Effector memory CD8-positive, alpha-beta T cell (primary cell): ENCODE measurements at regions not wholly inside any gene's neighbourhood (a gene's known extent, or its start where the extent isn't known, plus 50 kb on each side); places are given as distances from the start of the nearest gene placed in this dataset.
"Not testable (repeated sequence)": the region's sequence is repeated elsewhere in the genome, so short reads cannot be mapped to it uniquely, and the experiment has no call there.

Experiments used
- ATAC-seq: fragments of 150-1000 bp; cut with Tn5 transposase; replicated peaks from 2 replicates; pipeline ENCODE4 v1.10.0; 2021; ENCODE audit warnings: mild to moderate bottlenecking, moderate library complexity
- DNase-seq, 3 experiments: peaks; one replicate each; pipeline ENCODE4 v3.0.0; 2021
- H3K27ac Mint-ChIP-seq, 2 donors: one replicate each; pipeline ENCODE4 v1.8.0; 2022; ENCODE audit warnings: mild to moderate bottlenecking in 2 of 2, mixed read lengths in 2 of 2, moderate library complexity in 2 of 2
- H3K27me3 Mint-ChIP-seq, 2 donors: one replicate each; pipeline ENCODE4 v1.8.0; 2022; ENCODE audit warnings: mixed read lengths in 2 of 2
- H3K36me3 Mint-ChIP-seq: one replicate; pipeline ENCODE4 v1.8.0; 2022; ENCODE audit warnings: mild to moderate bottlenecking, moderate library complexity, mixed read lengths; ENCODE audit not compliant: insufficient read depth
- H3K4me1 Mint-ChIP-seq, 2 donors: one replicate each; pipeline ENCODE4 v1.8.0; 2022; ENCODE audit warnings: low read depth in 2 of 2, mixed read lengths in 2 of 2
- H3K4me3 Mint-ChIP-seq, 2 donors: one replicate each; pipeline ENCODE4 v1.8.0; 2022; ENCODE audit warnings: mild to moderate bottlenecking in 2 of 2, mixed read lengths in 2 of 2, moderate library complexity in 2 of 2
- H3K9me3 Mint-ChIP-seq, 2 donors: one replicate each; pipeline ENCODE4 v1.8.0; 2022; ENCODE audit warnings: mixed read lengths in 2 of 2

GRCh38 chr5:8538821-8539220 lies 669.9 kb downstream of the MTRR start:
- Mint-ChIP-seq H3K36me3 (no peaks in the 10 kb centered on the region), H3K27ac (no peak overlapping the region), H3K27me3 (no peaks in the 10 kb centered on the region), H3K9me3 (peaks cover 9 to 13% of the 10 kb centered on the region in 2 donors), H3K4me1 (no peaks in the 10 kb centered on the region), H3K4me3 (no peak overlapping the region)
- ATAC-seq, result no peak
- DNase-seq, result no peak

- Mint-ChIP-seq H3K27ac (no peak overlapping the region), H3K4me1 (no peaks in the 10 kb centered on the region), H3K36me3 (no peaks in the 10 kb centered on the region), H3K27me3 (no peaks in the 10 kb centered on the region), H3K9me3 (peaks cover 9 to 13% of the 10 kb centered on the region in 2 donors), H3K4me3 (no peak overlapping the region)
- ATAC-seq, result no peak
- no peak for DNase-seq
Measured at GRCh38 chr5:8540317-8540716, 671.4 kb downstream of the MTRR start.

GRCh38 chr5:8550921-8551320 lies 682.0 kb downstream of the MTRR start:
- Mint-ChIP-seq H3K27me3 (no peaks in the 10 kb centered on the region), H3K36me3 (peaks cover 3% of the 10 kb centered on the region), H3K9me3 (peaks cover 2 to 19% of the 10 kb centered on the region in 2 donors), H3K27ac (no peak overlapping the region), H3K4me1 (no peaks in the 10 kb centered on the region), H3K4me3 (no peak overlapping the region)
- ATAC-seq (no peak), DNase-seq (no peak)

- DNase-seq, result no peak
- H3K36me3 Mint-ChIP-seq, result peaks cover 3% of the 10 kb centered on the region
- H3K27me3 Mint-ChIP-seq, result no peaks in the 10 kb centered on the region
- H3K4me1 Mint-ChIP-seq, result no peaks in the 10 kb centered on the region
- peaks cover 2 to 10% of the 10 kb centered on the region in 2 donors for H3K9me3 Mint-ChIP-seq
- no peak for ATAC-seq
- no peak overlapping the region for H3K27ac Mint-ChIP-seq
- H3K4me3 Mint-ChIP-seq, result no peak overlapping the region
Measured at GRCh38 chr5:8553364-8553763, 684.4 kb downstream of the MTRR start.

- no peak for DNase-seq
- Mint-ChIP-seq H3K4me3 (no peak overlapping the region), H3K27me3 (no peaks in the 10 kb centered on the region), H3K27ac (no peak overlapping the region), H3K4me1 (no peaks in the 10 kb centered on the region), H3K9me3 (peaks cover 2 to 20% of the 10 kb centered on the region in 2 donors), H3K36me3 (peaks cover 1% of the 10 kb centered on the region)
- ATAC-seq, result no peak
Measured at GRCh38 chr5:8557728-8558127, 688.8 kb downstream of the MTRR start.

GRCh38 chr5:8560776-8561175 lies 691.8 kb downstream of the MTRR start:
- DNase-seq, result no peak

GRCh38 chr5:8561224-8561840 lies 692.4 kb downstream of the MTRR start:
- ATAC-seq (no peak), DNase-seq (no peak)
- Mint-ChIP-seq H3K27ac (no peak overlapping the region), H3K36me3 (no peaks in the 10 kb centered on the region), H3K27me3 (no peaks in the 10 kb centered on the region), H3K9me3 (peaks cover 3 to 11% of the 10 kb centered on the region in 2 donors), H3K4me1 (no peaks in the 10 kb centered on the region), H3K4me3 (no peak overlapping the region)

More at GRCh38 chr5:8560776-8561175, 691.8 kb downstream of the MTRR start:
- Mint-ChIP-seq H3K4me3 (no peak overlapping the region), H3K27ac (no peak overlapping the region), H3K27me3 (no peaks in the 10 kb centered on the region), H3K36me3 (no peaks in the 10 kb centered on the region), H3K9me3 (peaks cover 3 to 17% of the 10 kb centered on the region in 2 donors), H3K4me1 (no peaks in the 10 kb centered on the region)
- ATAC-seq, result no peak

GRCh38 chr5:8561854-8562253 lies 692.9 kb downstream of the MTRR start:
- no peak for ATAC-seq
- H3K9me3 Mint-ChIP-seq, result peaks cover 3 to 11% of the 10 kb centered on the region in 2 donors

GRCh38 chr5:8563540-8563939 lies 694.6 kb downstream of the MTRR start:
- DNase-seq, ATAC-seq, H3K4me1 Mint-ChIP-seq, H3K4me3 Mint-ChIP-seq, H3K27me3 Mint-ChIP-seq, H3K36me3 Mint-ChIP-seq, H3K27ac Mint-ChIP-seq: not testable (repeated sequence)
- peaks cover 3 to 11% of the 10 kb centered on the region in 2 donors for H3K9me3 Mint-ChIP-seq

More at GRCh38 chr5:8561854-8562253, 692.9 kb downstream of the MTRR start:
- Mint-ChIP-seq H3K36me3 (no peaks in the 10 kb centered on the region), H3K4me3 (no peak overlapping the region), H3K27me3 (no peaks in the 10 kb centered on the region), H3K27ac (no peak overlapping the region), H3K4me1 (no peaks in the 10 kb centered on the region)
- DNase-seq, result no peak

- no peaks in the 10 kb centered on the region for H3K36me3 Mint-ChIP-seq
- DNase-seq (no peak), ATAC-seq (no peak)
- no peaks in the 10 kb centered on the region for H3K4me1 Mint-ChIP-seq
- H3K27ac Mint-ChIP-seq, result no peak overlapping the region
- H3K27me3 Mint-ChIP-seq, result no peaks in the 10 kb centered on the region
- H3K4me3 Mint-ChIP-seq, result no peak overlapping the region
- H3K9me3 Mint-ChIP-seq, result peaks cover 2 to 11% of the 10 kb centered on the region in 2 donors
Measured at GRCh38 chr5:8568858-8569257, 699.9 kb downstream of the MTRR start.

GRCh38 chr5:8570528-8570927 lies 701.6 kb downstream of the MTRR start:
- Mint-ChIP-seq H3K4me1 (no peaks in the 10 kb centered on the region), H3K27me3 (no peaks in the 10 kb centered on the region), H3K27ac (no peak overlapping the region), H3K4me3 (no peak overlapping the region), H3K36me3 (no peaks in the 10 kb centered on the region), H3K9me3 (peaks cover 2 to 11% of the 10 kb centered on the region in 2 donors)
- DNase-seq (no peak), ATAC-seq (no peak)

- no peak for DNase-seq
- Mint-ChIP-seq H3K4me1 (no peaks in the 10 kb centered on the region), H3K9me3 (peaks cover 5 to 25% of the 10 kb centered on the region in 2 donors), H3K27ac (no peak overlapping the region), H3K4me3 (no peak overlapping the region), H3K27me3 (no peaks in the 10 kb centered on the region), H3K36me3 (no peaks in the 10 kb centered on the region)
- no peak for ATAC-seq
Measured at GRCh38 chr5:8576178-8576577, 707.2 kb downstream of the MTRR start.

GRCh38 chr5:8577792-8578191 lies 708.8 kb downstream of the MTRR start:
- H3K4me1 Mint-ChIP-seq, result no peaks in the 10 kb centered on the region
- no peaks in the 10 kb centered on the region for H3K27me3 Mint-ChIP-seq
- H3K36me3 Mint-ChIP-seq, result no peaks in the 10 kb centered on the region
- no peak for ATAC-seq
- DNase-seq, result no peak
- H3K4me3 Mint-ChIP-seq, result no peak overlapping the region
- peaks cover 12 to 40% of the 10 kb centered on the region in 2 donors for H3K9me3 Mint-ChIP-seq
- H3K27ac Mint-ChIP-seq, result no peak overlapping the region

- Mint-ChIP-seq H3K4me3 (no peak overlapping the region), H3K27me3 (no peaks in the 10 kb centered on the region), H3K27ac (no peak overlapping the region), H3K36me3 (no peaks in the 10 kb centered on the region), H3K4me1 (no peaks in the 10 kb centered on the region), H3K9me3 (peaks cover 16 to 31% of the 10 kb centered on the region in 2 donors)
- ATAC-seq (no peak), DNase-seq (no peak)
Measured at GRCh38 chr5:8580298-8580697, 711.4 kb downstream of the MTRR start.
